Colonic mucosa (tissue), 4 donors: ENCODE measurements at regions not wholly inside any gene's neighbourhood (a gene's known extent, or its start where the extent isn't known, plus 50 kb on each side); places are given as distances from the start of the nearest gene placed in this dataset.

ENCODE experiments used
- DNase-seq: peaks from one replicate; pipeline ENCODE4 v3.0.0-alpha.2; 2020
- H3K27ac ChIP-seq: fragments of 200-600 bp; one replicate; pipeline ENCODE4 v1.8.0; 2021
- H3K27me3 ChIP-seq: fragments of 200-600 bp; one replicate; pipeline ENCODE4 v1.8.0; 2021
- H3K36me3 ChIP-seq: fragments of 200-600 bp; one replicate; pipeline ENCODE4 v1.8.0; 2021
- H3K4me1 ChIP-seq: fragments of 200-600 bp; one replicate; pipeline ENCODE4 v1.8.0; 2021; ENCODE audit warnings: mild to moderate bottlenecking
- H3K4me3 ChIP-seq: fragments of 200-600 bp; one replicate; pipeline ENCODE4 v1.8.0; 2021
- H3K9ac ChIP-seq, 2 donors: one replicate each; pipeline ENCODE4 v1.7.0; 2013; ENCODE audit warnings: control low read depth in 2 of 2, low read depth in 2 of 2, low read length in 2 of 2
- H3K9me3 ChIP-seq: fragments of 200-600 bp; one replicate; pipeline ENCODE4 v1.8.0; 2021
- intact Hi-C: fragments of 100-400 bp; cut with DNase I; formaldehyde crosslinking; loops from one replicate; pipeline ENCODE4 v1.14.1; 2022
- TF ChIP-seq, protein P1 (sequence below): fragments of 200-600 bp; IDR thresholded peaks from one replicate; pipeline ENCODE4 v1.8.0; 2022; ENCODE audit warnings: antibody characterized with exemption, mild to moderate bottlenecking
- donor health status: healthy.
- donor health status: DM: no; HTN: no; CAD: no.
- donor health status: DM: no; HTN: no; CAD: no.

DNA sequence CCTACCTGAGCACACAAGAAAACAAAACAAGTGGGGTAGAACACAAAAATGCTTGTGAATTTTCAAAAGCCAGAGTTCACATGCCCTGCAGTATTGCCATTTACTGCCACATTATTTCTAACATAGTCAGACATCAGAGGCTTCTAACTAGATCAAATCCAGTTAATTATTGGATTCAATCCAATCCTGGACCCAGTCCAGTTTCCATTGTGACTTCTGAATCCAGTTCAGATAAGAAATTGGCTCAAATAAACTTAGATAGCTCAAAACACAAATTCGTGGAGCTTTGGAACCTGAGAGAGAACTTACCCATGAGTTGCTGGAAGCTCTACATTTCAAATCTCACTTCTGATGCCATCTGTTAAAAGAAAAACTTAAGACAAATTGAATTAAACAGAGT, 85.2 kb upstream of the ANKEF1 start:
- TF ChIP-seq, protein P1, sequence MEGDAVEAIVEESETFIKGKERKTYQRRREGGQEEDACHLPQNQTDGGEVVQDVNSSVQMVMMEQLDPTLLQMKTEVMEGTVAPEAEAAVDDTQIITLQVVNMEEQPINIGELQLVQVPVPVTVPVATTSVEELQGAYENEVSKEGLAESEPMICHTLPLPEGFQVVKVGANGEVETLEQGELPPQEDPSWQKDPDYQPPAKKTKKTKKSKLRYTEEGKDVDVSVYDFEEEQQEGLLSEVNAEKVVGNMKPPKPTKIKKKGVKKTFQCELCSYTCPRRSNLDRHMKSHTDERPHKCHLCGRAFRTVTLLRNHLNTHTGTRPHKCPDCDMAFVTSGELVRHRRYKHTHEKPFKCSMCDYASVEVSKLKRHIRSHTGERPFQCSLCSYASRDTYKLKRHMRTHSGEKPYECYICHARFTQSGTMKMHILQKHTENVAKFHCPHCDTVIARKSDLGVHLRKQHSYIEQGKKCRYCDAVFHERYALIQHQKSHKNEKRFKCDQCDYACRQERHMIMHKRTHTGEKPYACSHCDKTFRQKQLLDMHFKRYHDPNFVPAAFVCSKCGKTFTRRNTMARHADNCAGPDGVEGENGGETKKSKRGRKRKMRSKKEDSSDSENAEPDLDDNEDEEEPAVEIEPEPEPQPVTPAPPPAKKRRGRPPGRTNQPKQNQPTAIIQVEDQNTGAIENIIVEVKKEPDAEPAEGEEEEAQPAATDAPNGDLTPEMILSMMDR, result no peak
- Histone ChIP-seq H3K36me3 (no peaks in the 10 kb centered on the region), H3K27ac (no peak overlapping the region), H3K27me3 (no peaks in the 10 kb centered on the region), H3K9me3 (no peaks in the 10 kb centered on the region), H3K4me1 (no peaks in the 10 kb centered on the region), H3K4me3 (no peak overlapping the region), H3K9ac (no peak overlapping the region)
- intact Hi-C loops, result no loop called here
- DNase-seq, result no peak

DNA sequence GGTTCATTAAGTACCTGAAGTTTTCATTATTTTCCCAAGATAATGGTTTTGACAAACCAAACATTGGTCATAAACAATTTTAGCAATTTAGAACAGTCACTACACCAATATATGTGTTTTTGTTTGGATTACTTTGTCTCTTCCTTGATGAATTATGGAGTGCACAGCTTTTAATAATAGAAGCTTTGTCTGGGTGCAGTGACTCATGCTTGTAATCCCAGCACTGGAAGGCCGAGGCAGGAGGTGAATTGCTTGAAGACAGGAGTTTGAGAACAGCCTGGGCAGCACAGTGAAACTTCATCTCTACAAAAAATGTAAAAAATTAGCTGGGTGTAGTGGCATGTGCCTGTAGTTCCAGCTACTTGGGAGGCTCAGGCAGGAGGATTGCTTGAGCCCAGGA, 89.4 kb upstream of the ANKEF1 start:
- no peak overlapping the region for H3K4me3 ChIP-seq
- intact Hi-C loops, result no loop called here
- H3K36me3 ChIP-seq, result no peaks in the 10 kb centered on the region
- no peak overlapping the region for H3K9ac ChIP-seq
- DNase-seq, result no peak
- H3K27me3 ChIP-seq, result no peaks in the 10 kb centered on the region
- H3K9me3 ChIP-seq, result no peaks in the 10 kb centered on the region
- TF ChIP-seq, protein P1, result no peak
- H3K27ac ChIP-seq, result no peak overlapping the region
- no peaks in the 10 kb centered on the region for H3K4me1 ChIP-seq

DNA sequence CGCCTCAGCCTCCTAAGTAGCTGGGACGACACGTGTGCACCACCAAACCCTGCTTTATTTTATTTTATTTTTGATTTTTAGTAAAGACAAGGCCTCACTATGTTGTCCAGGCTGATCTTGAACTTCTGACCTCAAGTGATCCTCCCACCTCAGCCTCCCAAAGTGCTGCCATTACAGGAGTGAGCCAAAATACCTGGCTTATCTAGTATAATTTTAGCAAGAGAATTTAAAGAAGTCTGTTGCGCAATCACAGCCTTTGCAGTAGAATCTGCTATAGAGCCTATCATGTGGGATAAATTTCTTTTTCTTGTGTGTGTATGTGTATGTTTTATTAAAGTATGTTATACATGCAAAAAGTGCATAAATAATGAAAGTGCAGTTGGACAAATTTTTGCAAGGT, 92.1 kb upstream of the ANKEF1 start:
- intact Hi-C loops, result no loop called here

DNA sequence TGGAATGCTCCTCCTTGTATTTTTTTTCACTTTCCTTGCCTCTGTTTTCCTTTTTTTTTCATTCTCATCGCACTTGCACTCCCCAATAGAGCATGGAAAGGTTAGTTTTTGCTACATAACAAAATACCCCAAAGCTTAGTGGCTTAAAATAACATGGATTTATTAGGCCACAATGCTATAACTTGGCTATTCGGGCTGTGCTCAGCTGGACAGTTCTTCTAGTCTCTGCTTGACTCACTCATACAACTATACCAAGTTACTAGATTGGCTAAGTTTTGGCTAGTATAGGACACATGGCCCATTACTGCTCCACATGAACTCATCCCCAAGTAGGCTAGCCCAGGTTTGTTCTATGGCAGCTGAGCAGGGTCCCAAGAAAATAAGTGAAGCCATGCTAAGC, 94.5 kb upstream of the ANKEF1 start:
- Histone ChIP-seq H3K4me3 (no peak overlapping the region), H3K36me3 (no peaks in the 10 kb centered on the region), H3K27me3 (no peaks in the 10 kb centered on the region), H3K9ac (no peak overlapping the region), H3K9me3 (no peaks in the 10 kb centered on the region), H3K4me1 (no peaks in the 10 kb centered on the region), H3K27ac (no peak overlapping the region)
- DNase-seq, result no peak
- intact Hi-C loops, result no loop called here
- TF ChIP-seq, protein P1, result no peak

More for the DNA sequence above, 92.1 kb upstream of the ANKEF1 start:
- H3K27ac ChIP-seq, result no peak overlapping the region
- TF ChIP-seq, protein P1, result no peak
- no peaks in the 10 kb centered on the region for H3K9me3 ChIP-seq
- no peaks in the 10 kb centered on the region for H3K27me3 ChIP-seq
- no peak for DNase-seq
- H3K4me1 ChIP-seq, result no peaks in the 10 kb centered on the region
- H3K4me3 ChIP-seq, result no peak overlapping the region
- H3K36me3 ChIP-seq, result no peaks in the 10 kb centered on the region
- H3K9ac ChIP-seq, result no peak overlapping the region

DNA sequence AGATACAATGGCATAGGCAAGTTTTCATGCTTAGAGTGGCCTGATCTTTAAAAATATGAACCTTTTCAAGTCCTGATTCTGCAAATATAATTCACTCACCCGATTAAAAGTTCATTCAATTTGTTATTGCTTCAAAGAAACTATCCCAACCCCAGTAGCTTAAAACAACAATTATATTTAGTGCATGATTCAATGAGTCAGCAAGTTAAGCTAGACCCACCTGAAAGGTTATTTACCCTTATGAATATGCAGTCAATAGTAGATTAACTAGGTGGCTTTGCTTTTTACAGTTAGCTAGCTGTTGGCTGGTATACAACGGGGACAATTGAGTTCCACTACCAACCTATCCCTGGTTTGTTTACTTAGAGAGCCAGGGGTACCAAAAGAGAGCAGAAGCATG, 95.6 kb upstream of the ANKEF1 start:
- intact Hi-C loops, result no loop called here
- Histone ChIP-seq H3K27me3 (no peaks in the 10 kb centered on the region), H3K27ac (no peak overlapping the region), H3K36me3 (no peaks in the 10 kb centered on the region), H3K9me3 (no peaks in the 10 kb centered on the region), H3K4me3 (no peak overlapping the region), H3K4me1 (no peaks in the 10 kb centered on the region), H3K9ac (no peak overlapping the region)
- TF ChIP-seq, protein P1, result no peak
- DNase-seq, result no peak

DNA sequence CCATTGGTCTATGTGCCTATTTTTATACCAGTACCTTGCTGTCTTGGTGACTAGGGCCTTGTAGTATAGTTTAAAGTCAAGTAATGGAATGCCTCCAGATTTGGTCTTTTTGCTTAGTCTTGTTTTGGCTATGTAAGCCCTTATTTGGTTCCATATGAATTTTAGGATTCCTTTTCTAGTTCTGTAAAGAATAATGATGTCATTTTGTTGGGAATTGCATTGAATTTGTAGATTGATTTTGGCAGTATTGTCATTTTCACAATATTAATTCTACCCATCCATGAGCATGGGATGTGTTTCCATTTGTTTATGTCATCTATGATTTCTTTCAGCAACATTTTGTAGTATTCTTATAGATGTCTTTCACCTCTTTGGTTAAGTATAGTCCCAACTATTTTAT, 96.4 kb upstream of the PAK5 start:
- H3K36me3 ChIP-seq, result no peaks in the 10 kb centered on the region
- no peak for DNase-seq
- no peaks in the 10 kb centered on the region for H3K27me3 ChIP-seq
- H3K4me1 ChIP-seq, result no peaks in the 10 kb centered on the region
- intact Hi-C loops, result no loop called here
- no peaks in the 10 kb centered on the region for H3K9me3 ChIP-seq
- no peak overlapping the region for H3K4me3 ChIP-seq
- H3K9ac ChIP-seq, result no peak overlapping the region
- TF ChIP-seq, protein P1, result no peak
- H3K27ac ChIP-seq, result no peak overlapping the region
